ENCODE measurements at regions not wholly inside any gene's neighbourhood (a gene's known extent, or its start where the extent isn't known, plus 50 kb on each side); places are given as distances from the start of the nearest gene placed in this dataset.

DNA sequence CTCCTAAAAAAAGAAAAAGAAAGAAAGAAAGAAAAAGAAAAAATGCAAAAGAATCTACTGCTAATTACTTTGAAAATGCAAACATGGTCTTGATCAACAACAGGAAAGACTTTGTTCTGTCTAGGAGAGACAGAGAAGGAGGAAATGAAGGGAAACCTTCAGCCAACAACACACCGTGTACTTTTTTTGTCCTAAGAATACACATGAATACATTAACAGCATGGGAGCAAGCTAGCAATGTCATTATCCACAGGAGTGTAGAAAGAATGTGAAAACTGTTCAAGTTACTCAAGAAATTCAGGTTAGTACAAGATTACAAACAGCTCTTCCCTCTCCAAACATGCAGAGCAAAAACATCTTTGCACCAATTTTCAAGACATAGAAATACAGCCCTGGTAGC is 326.3 kb downstream of the UBE3D start:
- TF ChIP-seq EZH2 (IDR thresholded peaks at IDR 0.05; ENCODE audit: insufficient read depth, poor library complexity, severe bottlenecking) (no peak), EZH2phosphoT487 (IDR thresholded peaks at IDR 0.05; ENCODE audit: insufficient read depth, low read depth) (no peak)

All from GM23248 (cell line).